Heart right ventricle (tissue), 16 donors: ENCODE measurements at regions not wholly inside any gene's neighbourhood (a gene's known extent, or its start where the extent isn't known, plus 50 kb on each side); places are given as distances from the start of the nearest gene placed in this dataset.

Experiments used
- ATAC-seq, 8 donors: fragments of 200-7000 bp; cut with Tn5 transposase; one replicate each; pipeline ENCODE4 v1.9.1; 2020; ENCODE audit warnings: mild to moderate bottlenecking in 8 of 8, moderate library complexity in 8 of 8, moderate number of reproducible peaks in 1 of 8
- DNase-seq, 2 donors: peaks; one replicate each; pipeline ENCODE4 v3.0.0-alpha.2; 2020
- H3K27ac ChIP-seq, 10 donors: fragments of 200-600 bp; sonication (generic) in 2 of 10; one replicate each; pipeline versions ENCODE4 v1.5.0 to v1.8.0; 2020 to 2022; ENCODE audit warnings: mild to moderate bottlenecking in 3 of 10
- H3K27me3 ChIP-seq, 7 donors: fragments of 200-600 bp; one replicate each; pipeline ENCODE4 v1.8.0; 2021 to 2022; ENCODE audit warnings: mild to moderate bottlenecking in 2 of 7
- H3K36me3 ChIP-seq, 9 donors: fragments of 200-600 bp; sonication (generic) in 1 of 9; one replicate each; pipeline versions ENCODE4 v1.5.0 to v1.8.0; 2020 to 2022; ENCODE audit warnings: mild to moderate bottlenecking in 2 of 9
- H3K4me1 ChIP-seq, 9 donors: fragments of 200-600 bp; sonication (generic) in 1 of 9; one replicate each; pipeline versions ENCODE4 v1.5.0 to v1.8.0; 2020 to 2022; ENCODE audit warnings: mild to moderate bottlenecking in 4 of 9
- H3K4me3 ChIP-seq, 10 donors: fragments of 200-600 bp; sonication (generic) in 2 of 10; one replicate each; pipeline versions ENCODE4 v1.5.0 to v1.8.0; 2020 to 2022; ENCODE audit warnings: mild to moderate bottlenecking in 7 of 10, moderate library complexity in 2 of 10
- H3K9me3 ChIP-seq, 11 donors: fragments of 200-600 bp in 10 of 11; sonication (generic) in 2 of 11; one replicate each; pipeline versions ENCODE4 v1.5.0 to v1.8.0; 2013 to 2022; ENCODE audit warnings: mild to moderate bottlenecking in 2 of 11, control low read depth in 1 of 11, moderate library complexity in 1 of 11
- CTCF ChIP-seq, 9 donors: fragments of 200-600 bp; sonication (generic) in 2 of 9; IDR thresholded peaks; one replicate each; pipeline versions ENCODE4 v1.5.0 to v1.8.0; 2021 to 2022; ENCODE audit warnings: antibody characterized with exemption in 9 of 9, mild to moderate bottlenecking in 5 of 9, moderate library complexity in 1 of 9
- WGBS, 2 donors: extraction: QIAGEN DNeasy Blood & Tissue Kit; methylation state at CpG; one replicate each; pipeline ENCODE4 v1.1.7; 2013; ENCODE audit warnings: inconsistent platforms in 1 of 2; 5-methylcytosine and 5-hydroxymethylcytosine counted together
- intact Hi-C, 10 donors: fragments of 100-400 bp; cut with DNase I; formaldehyde crosslinking; loops; one replicate each; pipeline versions ENCODE4 v1.11.1 to v1.14.2; 2022
- donor health status: Arrhythmogenic right ventricular cardiomyopathy.
- donor health status: ischemic (EF 13 %, LVEDD 7.1; RV severe dilation, severe dysfunction).
- donor health status: healthy with polysubstance abuse.
- donor health status: DM: no; HTN: yes; CAD: no.
- donor health status: DM: no; HTN: no; CAD: no.
- donor health status: ischemic (EF 25% LVEDD 6.9; RV normal size, moderate dysfunction).
- donor health status: ischemic (EF 25% LVEDD 5.7; RV mildly dilated, moderate dysfunction).
- donor health status: healthy.
- donor health status: DM: yes; HTN: yes; CAD: no.
- donor health status: Ischemic cardiomyopathy.
- donor health status: ischemic (EF 35%, LVEDD 5.7; RV mildly dilated, moderate dysfunction).
- donor health status: nonischemic (EF 11% LVEDD 7.7; RV severe dilation, severe dysfunction).
- donor health status: DM: yes; HTN: yes; CAD: no.
- donor health status: PGD.
- donor health status: ischemic (EF 29% LVEDD 5.4; RV normal size, mild dysfunction).
- donor health status: nonischemic (EF 23%, LVEDD 6.1; RV moderate dilation, normal function).

- intact Hi-C loops = no loop called here
- H3K36me3 ChIP-seq = no peaks in the 10 kb centered on the region
- TF ChIP-seq CTCF (IDR thresholded peaks at IDR 0.05) = no peak
- H3K27me3 ChIP-seq = no peaks in the 10 kb centered on the region
- no peaks in the 10 kb centered on the region for H3K4me1 ChIP-seq
- no peak for ATAC-seq
- DNase-seq = no peak
- no peak overlapping the region for H3K4me3 ChIP-seq
- peaks cover 0 to 8% (median 0%) of the 10 kb centered on the region in 11 donors for H3K9me3 ChIP-seq
- H3K27ac ChIP-seq = no peak overlapping the region
- 77 to 86% methylated on average over 2 of the region's 2 CpGs for WGBS, 2 donors
These were observed 74.5 kb upstream of the CCNG1 start for GRCh38 chr5:163362840-163363371.

GRCh38 chr5:163363389-163363788 lies 74.0 kb upstream of the CCNG1 start:
- H3K27ac ChIP-seq = no peak overlapping the region
- no peaks in the 10 kb centered on the region for H3K27me3 ChIP-seq
- WGBS, 2 donors = 66 to 71% methylated on average over 1 of the region's 1 CpG
- intact Hi-C loops = no loop called here
- TF ChIP-seq CTCF (IDR thresholded peaks at IDR 0.05) = no peak
- no peak overlapping the region for H3K4me3 ChIP-seq
- H3K36me3 ChIP-seq = no peaks in the 10 kb centered on the region
- DNase-seq = no peak
- H3K4me1 ChIP-seq = no peaks in the 10 kb centered on the region
- H3K9me3 ChIP-seq = peaks cover 0 to 8% (median 0%) of the 10 kb centered on the region in 11 donors
- ATAC-seq = no peak

- Histone ChIP-seq H3K4me1 (no peaks in the 10 kb centered on the region), H3K36me3 (no peaks in the 10 kb centered on the region), H3K27me3 (no peaks in the 10 kb centered on the region), H3K9me3 (peaks cover 0 to 16% (median 0%) of the 10 kb centered on the region in 11 donors), H3K4me3 (no peak overlapping the region), H3K27ac (no peak overlapping the region)
- no peak for TF ChIP-seq CTCF (IDR thresholded peaks at IDR 0.05)
- intact Hi-C loops = no loop called here
- DNase-seq (no peak), ATAC-seq (no peak)
These were observed 70.6 kb upstream of the CCNG1 start for GRCh38 chr5:163366757-163367156.

GRCh38 chr5:163369776-163370385 lies 67.5 kb upstream of the CCNG1 start:
- no peak overlapping the region for H3K4me3 ChIP-seq
- DNase-seq = no peak

More at GRCh38 chr5:163369776-163370385, 67.5 kb upstream of the CCNG1 start:
- Histone ChIP-seq H3K27me3 (no peaks in the 10 kb centered on the region), H3K9me3 (peaks cover 0 to 17% (median 0%) of the 10 kb centered on the region in 11 donors), H3K4me1 (no peaks in the 10 kb centered on the region), H3K36me3 (no peaks in the 10 kb centered on the region), H3K27ac (no peak overlapping the region)
- no peak for TF ChIP-seq CTCF (IDR thresholded peaks at IDR 0.05)
- ATAC-seq = no peak
- WGBS, 2 donors = 41 to 69% methylated on average over 1 of the region's 1 CpG
- intact Hi-C loops = no loop called here
